CD4-positive, alpha-beta memory T cell (primary cell): ENCODE measurements at regions not wholly inside any gene's neighbourhood (a gene's known extent, or its start where the extent isn't known, plus 50 kb on each side); places are given as distances from the start of the nearest gene placed in this dataset.

Source experiments
- CTCF ChIA-PET: fragments of 350-600 bp; sonication (Branson Sonifier 250); formaldehyde crosslinking; loops from one replicate; lab custom pipeline; 2021; ENCODE audit warnings: inconsistent platforms; ENCODE audit not compliant: partially characterized antibody; lab: Charles Lee
- POLR2A ChIA-PET: fragments of 350-600 bp; sonication (Branson Sonifier 250); formaldehyde crosslinking; loops from one replicate; lab custom pipeline; 2021; ENCODE audit not compliant: partially characterized antibody; lab: Charles Lee
- DNase-seq, 5 donors: peaks; one replicate each; pipeline versions ENCODE4 v3.0.0 to v3.0.0-alpha.2; 2020 to 2022; ENCODE audit warnings: mixed read lengths in 1 of 5
- H3K27ac ChIP-seq: one replicate; pipeline ENCODE4 v1.7.0; 2013; ENCODE audit warnings: low read depth, low read length
- H3K27me3 ChIP-seq: 2 replicates; pipeline ENCODE4 v1.7.0; 2013; ENCODE audit warnings: mild to moderate bottlenecking, low read length, moderate library complexity; ENCODE audit not compliant: insufficient read depth
- H3K36me3 ChIP-seq: 2 replicates; pipeline ENCODE4 v1.7.0; 2013; ENCODE audit warnings: mild to moderate bottlenecking, low read length, moderate library complexity; ENCODE audit not compliant: insufficient read depth
- H3K4me1 ChIP-seq: 2 replicates; pipeline ENCODE4 v1.7.0; 2013; ENCODE audit warnings: mild to moderate bottlenecking, low read length, moderate library complexity; ENCODE audit not compliant: insufficient read depth
- H3K4me3 ChIP-seq, 2 donors: one replicate each; pipeline ENCODE4 v1.7.0; 2013; ENCODE audit warnings: low read length in 2 of 2, mild to moderate bottlenecking in 1 of 2
- H3K9me3 ChIP-seq, 2 donors: one replicate each; pipeline ENCODE4 v1.7.0; 2013; ENCODE audit warnings: low read length in 2 of 2, control low read depth in 1 of 2; ENCODE audit not compliant: control insufficient read depth in 1 of 2
- H3K27ac Mint-ChIP-seq, 7 donors: one replicate each; pipeline ENCODE4 v1.8.0; 2020 to 2021; ENCODE audit warnings: mixed read lengths in 7 of 7, mild to moderate bottlenecking in 6 of 7, inconsistent platforms in 3 of 7, moderate library complexity in 3 of 7
- H3K27me3 Mint-ChIP-seq, 2 donors: one replicate each; pipeline ENCODE4 v1.8.0; 2020 to 2021; ENCODE audit warnings: mixed read lengths in 2 of 2
- H3K36me3 Mint-ChIP-seq, 2 donors: one replicate each; pipeline ENCODE4 v1.8.0; 2020 to 2021; ENCODE audit warnings: mixed read lengths in 2 of 2, inconsistent platforms in 1 of 2, mild to moderate bottlenecking in 1 of 2
- H3K4me1 Mint-ChIP-seq, 4 donors: one replicate each; pipeline ENCODE4 v1.8.0; 2020 to 2021; ENCODE audit warnings: mixed read lengths in 4 of 4, mild to moderate bottlenecking in 1 of 4
- H3K4me3 Mint-ChIP-seq, 8 donors: one replicate each; pipeline ENCODE4 v1.8.0; 2020 to 2021; ENCODE audit warnings: mixed read lengths in 8 of 8, mild to moderate bottlenecking in 7 of 8, moderate library complexity in 6 of 8, inconsistent platforms in 3 of 8
- H3K9me3 Mint-ChIP-seq, 8 donors: one replicate each; pipeline ENCODE4 v1.8.0; 2020 to 2021; ENCODE audit warnings: mixed read lengths in 8 of 8, mild to moderate bottlenecking in 5 of 8, inconsistent platforms in 3 of 8, moderate library complexity in 1 of 8
- intact Hi-C: fragments of 100-400 bp; cut with micrococcal nuclease; formaldehyde crosslinking; loops from one replicate; pipeline ENCODE4 v1.15.1; 2023

DNA sequence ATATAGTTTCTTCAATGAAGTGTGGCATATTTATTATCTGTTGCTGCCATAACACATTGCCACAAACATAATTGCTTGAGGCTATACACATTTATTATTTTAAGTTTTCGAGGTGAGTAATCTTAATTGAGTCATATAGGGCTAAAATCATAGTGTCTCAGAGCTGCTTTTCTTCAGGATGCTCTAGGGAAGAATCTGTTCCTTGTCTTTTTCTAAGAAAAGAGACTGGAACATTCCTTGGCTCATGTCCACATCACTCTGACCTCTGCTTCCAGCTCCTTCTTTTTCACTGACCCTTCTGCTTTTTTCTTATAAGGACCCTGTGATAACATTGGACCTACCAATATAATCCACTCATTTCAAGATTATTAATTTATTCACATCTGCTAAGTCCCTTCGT, 632.4 kb upstream of the TYRP1 start:
- Mint-ChIP-seq H3K4me1 (no peaks in the 10 kb centered on the region), H3K27me3 (no peaks in the 10 kb centered on the region), H3K36me3 (no peaks in the 10 kb centered on the region), H3K9me3 (peaks cover 3 to 36% (median 28%) of the 10 kb centered on the region in 8 donors), H3K27ac (no peak overlapping the region), H3K4me3 (no peak overlapping the region)
- DNase-seq = no peak
- ChIA-PET POLR2A (no interaction called here), CTCF (no interaction called here)
- Histone ChIP-seq H3K27me3 (no peaks in the 10 kb centered on the region), H3K9me3 (no peaks in the 10 kb centered on the region), H3K36me3 (no peaks in the 10 kb centered on the region), H3K4me1 (no peaks in the 10 kb centered on the region), H3K27ac (no peak overlapping the region), H3K4me3 (no peak overlapping the region)
- intact Hi-C loops = no loop called here

DNA sequence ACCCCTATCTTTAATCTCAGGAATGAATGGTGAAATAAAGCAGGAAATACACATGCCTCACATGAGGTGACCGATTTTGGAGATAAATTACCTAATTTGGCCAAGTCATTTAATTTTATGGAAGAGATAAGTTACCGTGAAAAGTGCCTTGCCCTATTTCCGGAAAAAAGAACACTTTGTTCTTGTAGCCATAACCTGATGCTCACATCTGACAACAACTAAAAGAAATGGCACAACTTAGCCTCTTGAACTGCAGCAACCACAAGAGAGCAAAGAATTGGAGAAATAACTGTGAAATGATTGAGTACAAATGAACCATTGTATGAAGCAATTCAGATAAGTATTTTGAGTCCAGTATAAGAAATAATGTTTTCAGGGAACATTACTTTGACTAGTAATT, 628.1 kb upstream of the TYRP1 start:
- ChIA-PET POLR2A (no interaction called here), CTCF (no interaction called here)
- DNase-seq = no peak
- Mint-ChIP-seq H3K27ac (no peak overlapping the region), H3K9me3 (peaks cover 2 to 30% (median 18%) of the 10 kb centered on the region in 8 donors), H3K27me3 (no peaks in the 10 kb centered on the region), H3K4me3 (no peak overlapping the region), H3K36me3 (no peaks in the 10 kb centered on the region), H3K4me1 (no peaks in the 10 kb centered on the region)
- H3K4me1 ChIP-seq = no peaks in the 10 kb centered on the region
- no peaks in the 10 kb centered on the region for H3K27me3 ChIP-seq
- intact Hi-C loops = no loop called here
- no peaks in the 10 kb centered on the region for H3K36me3 ChIP-seq
- H3K4me3 ChIP-seq = no peak overlapping the region
- H3K27ac ChIP-seq = no peak overlapping the region
- no peaks in the 10 kb centered on the region for H3K9me3 ChIP-seq

DNA sequence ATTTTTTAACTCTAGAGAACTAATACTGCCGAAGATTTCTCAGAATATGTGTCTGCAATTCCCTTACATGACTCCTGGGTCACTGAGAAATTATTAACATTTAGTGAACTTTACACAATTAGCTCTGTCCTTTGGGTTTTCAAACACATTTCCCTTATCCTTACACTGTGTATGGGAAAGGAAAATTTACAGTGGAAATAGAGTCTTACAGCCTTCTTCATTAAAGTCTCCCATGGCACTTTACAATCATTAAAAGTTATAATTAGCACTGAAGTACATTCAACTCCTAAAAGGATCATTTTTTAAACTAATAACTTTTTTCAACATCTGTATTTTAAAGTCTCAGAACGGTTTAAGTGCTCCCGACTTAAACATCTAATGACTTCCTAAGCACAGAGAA, 627.5 kb upstream of the TYRP1 start:
- H3K9me3 Mint-ChIP-seq = peaks cover 2 to 31% (median 18%) of the 10 kb centered on the region in 8 donors
- intact Hi-C loops = no loop called here
- CTCF ChIA-PET = no interaction called here

DNA sequence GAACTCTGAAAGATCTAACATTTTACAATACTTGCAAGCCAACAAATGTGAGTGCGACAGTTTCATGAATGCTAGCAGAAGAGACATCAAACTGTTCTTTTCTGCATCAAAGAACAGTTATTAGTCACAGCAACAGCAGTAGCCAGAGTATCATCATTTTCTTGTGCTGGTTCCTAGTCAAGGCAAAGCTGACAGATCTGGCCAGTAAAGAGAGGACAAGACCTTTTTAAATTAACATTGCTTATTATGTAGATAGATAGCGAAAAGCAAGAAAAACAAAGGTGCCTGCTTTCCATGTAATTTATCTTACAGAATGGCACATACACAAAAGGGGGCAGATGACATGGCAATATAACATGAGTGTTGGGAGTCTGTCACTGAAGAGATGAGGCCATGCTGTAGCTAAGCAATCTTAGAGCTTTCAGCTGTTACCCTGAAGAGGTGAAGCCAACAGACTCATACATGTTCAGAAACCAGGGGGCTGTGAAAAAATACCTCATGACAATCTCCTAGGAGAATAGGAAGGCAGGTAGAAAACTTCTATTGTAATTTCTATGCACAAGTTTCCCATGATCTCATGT, 626.6 kb upstream of the TYRP1 start:
- H3K4me3 Mint-ChIP-seq = no peak overlapping the region
- no peaks in the 10 kb centered on the region for H3K9me3 ChIP-seq
- no peaks in the 10 kb centered on the region for H3K36me3 ChIP-seq
- H3K36me3 Mint-ChIP-seq = no peaks in the 10 kb centered on the region
- CTCF ChIA-PET = no interaction called here
- H3K9me3 Mint-ChIP-seq = peaks cover 0 to 30% (median 15%) of the 10 kb centered on the region in 8 donors
- no peaks in the 10 kb centered on the region for H3K4me1 Mint-ChIP-seq
- POLR2A ChIA-PET = no interaction called here
- H3K27me3 ChIP-seq = no peaks in the 10 kb centered on the region
- intact Hi-C loops = no loop called here
- no peak overlapping the region for H3K4me3 ChIP-seq
- no peak overlapping the region for H3K27ac Mint-ChIP-seq
- H3K4me1 ChIP-seq = no peaks in the 10 kb centered on the region
- H3K27ac ChIP-seq = no peak overlapping the region
- no peak for DNase-seq
- no peaks in the 10 kb centered on the region for H3K27me3 Mint-ChIP-seq

More for the DNA sequence above, 627.5 kb upstream of the TYRP1 start:
- no peak for DNase-seq
- Histone ChIP-seq H3K4me3 (no peak overlapping the region), H3K4me1 (no peaks in the 10 kb centered on the region), H3K27ac (no peak overlapping the region), H3K9me3 (no peaks in the 10 kb centered on the region), H3K36me3 (no peaks in the 10 kb centered on the region), H3K27me3 (no peaks in the 10 kb centered on the region)
- Mint-ChIP-seq H3K4me3 (no peak overlapping the region), H3K36me3 (no peaks in the 10 kb centered on the region), H3K27me3 (no peaks in the 10 kb centered on the region), H3K27ac (no peak overlapping the region), H3K4me1 (no peaks in the 10 kb centered on the region)
- POLR2A ChIA-PET = no interaction called here

DNA sequence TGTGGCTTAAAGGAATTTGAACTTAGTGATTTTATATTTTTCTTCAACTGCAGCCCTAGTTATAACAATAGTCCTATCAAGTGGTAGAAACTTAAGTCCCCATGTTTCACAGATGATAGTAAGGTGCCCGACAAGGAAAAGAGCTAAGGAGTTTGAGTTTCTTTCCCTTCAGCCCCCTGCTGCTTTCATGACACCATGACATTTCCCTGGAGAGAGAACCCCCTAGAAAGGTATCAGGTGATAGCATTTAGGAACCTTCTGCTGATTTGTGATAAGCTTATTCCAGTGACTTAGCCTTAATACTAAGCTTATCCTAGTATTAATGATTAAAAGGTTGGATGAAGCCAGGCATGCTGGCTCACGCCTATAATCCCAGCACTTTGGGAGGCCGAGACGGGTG, 623.8 kb upstream of the TYRP1 start:
- Histone ChIP-seq H3K27ac (no peak overlapping the region), H3K4me1 (no peaks in the 10 kb centered on the region), H3K27me3 (no peaks in the 10 kb centered on the region), H3K4me3 (no peak overlapping the region), H3K9me3 (no peaks in the 10 kb centered on the region), H3K36me3 (no peaks in the 10 kb centered on the region)
- Mint-ChIP-seq H3K4me3 (no peak overlapping the region), H3K27ac (no peak overlapping the region), H3K9me3 (peaks cover 0 to 30% (median 20%) of the 10 kb centered on the region in 8 donors), H3K4me1 (peaks cover 0 to 1% (median 0%) of the 10 kb centered on the region in 4 donors), H3K36me3 (no peaks in the 10 kb centered on the region), H3K27me3 (no peaks in the 10 kb centered on the region)
- DNase-seq = no peak
- CTCF ChIA-PET = no interaction called here
- POLR2A ChIA-PET = no interaction called here
- intact Hi-C loops = no loop called here

DNA sequence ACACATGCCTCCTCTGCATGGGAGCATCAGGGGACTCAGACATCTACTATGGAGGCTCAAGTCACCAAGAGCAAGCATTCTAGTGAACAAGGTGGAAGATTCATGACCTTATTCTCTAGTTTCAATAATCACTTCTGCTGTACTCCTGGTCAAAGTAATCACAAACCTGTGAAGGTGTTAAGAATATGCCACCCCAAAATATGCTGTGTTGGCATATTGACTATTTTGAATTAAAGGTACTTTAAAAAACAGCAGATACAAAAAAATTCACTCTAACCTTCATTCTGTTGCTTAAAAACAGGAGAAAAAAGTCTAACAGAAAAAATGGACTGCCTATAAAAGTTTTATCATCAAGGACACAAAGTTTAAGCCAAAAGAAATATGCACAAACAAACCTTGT, 607.8 kb upstream of the TYRP1 start:
- H3K36me3 ChIP-seq = no peaks in the 10 kb centered on the region
- no peak overlapping the region for H3K4me3 ChIP-seq
- peak overlapping the region in 1 of 7 donors; percentile 59 for H3K27ac Mint-ChIP-seq
- H3K27ac ChIP-seq = no peak overlapping the region
- H3K4me3 Mint-ChIP-seq = no peak overlapping the region
- DNase-seq = no peak
- no peaks in the 10 kb centered on the region for H3K4me1 Mint-ChIP-seq
- intact Hi-C loops = no loop called here
- no peaks in the 10 kb centered on the region for H3K27me3 Mint-ChIP-seq
- H3K9me3 Mint-ChIP-seq = peaks cover 3 to 50% (median 30%) of the 10 kb centered on the region in 8 donors
- POLR2A ChIA-PET = no interaction called here
- no peaks in the 10 kb centered on the region for H3K4me1 ChIP-seq
- H3K36me3 Mint-ChIP-seq = no peaks in the 10 kb centered on the region
- CTCF ChIA-PET = no interaction called here
- H3K27me3 ChIP-seq = no peaks in the 10 kb centered on the region
- peaks cover 0 to under 1% of the 10 kb centered on the region in 2 donors for H3K9me3 ChIP-seq

DNA sequence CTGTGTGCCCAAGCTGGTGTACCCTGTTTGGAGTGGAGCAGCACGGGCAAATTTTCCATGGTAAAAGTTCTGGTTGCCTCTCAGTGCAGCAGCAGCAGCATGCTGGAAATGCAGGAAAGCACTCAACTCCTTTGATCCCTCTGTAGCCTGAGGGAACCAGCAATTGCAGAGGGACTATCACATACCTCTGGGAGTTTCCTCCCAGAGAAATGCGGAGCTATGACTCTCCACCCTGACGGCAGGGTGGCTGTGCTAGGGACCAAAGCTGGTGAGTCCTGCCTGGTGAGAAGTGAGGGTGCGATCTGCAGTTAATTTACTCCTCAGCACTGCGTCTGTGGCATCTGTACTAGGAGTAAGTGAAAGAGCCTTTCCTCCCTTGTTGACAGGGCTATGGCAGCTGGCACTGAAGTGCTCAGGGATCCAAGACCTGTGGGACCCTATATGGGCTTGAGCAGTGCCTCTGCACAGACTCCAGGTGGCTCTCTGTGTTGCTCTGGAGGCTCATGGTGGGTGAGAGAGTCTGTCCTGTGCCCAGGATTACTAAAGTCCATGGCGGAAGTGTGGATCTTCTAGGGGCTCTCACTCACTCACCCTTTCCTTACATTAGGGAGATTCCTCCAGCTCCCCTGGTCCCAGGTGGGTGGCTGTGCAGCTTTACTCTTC, 601.2 kb upstream of the TYRP1 start:
- intact Hi-C loops = no loop called here

More for the DNA sequence above, 601.2 kb upstream of the TYRP1 start:
- ChIA-PET POLR2A (no interaction called here), CTCF (no interaction called here)
- Mint-ChIP-seq H3K27ac (no peak overlapping the region), H3K4me3 (no peak overlapping the region), H3K9me3 (peaks cover 3 to 55% (median 30%) of the 10 kb centered on the region in 8 donors), H3K27me3 (no peaks in the 10 kb centered on the region), H3K4me1 (no peaks in the 10 kb centered on the region), H3K36me3 (no peaks in the 10 kb centered on the region)
- Histone ChIP-seq H3K4me1 (no peaks in the 10 kb centered on the region), H3K27me3 (no peaks in the 10 kb centered on the region), H3K9me3 (peaks cover 0 to 11% of the 10 kb centered on the region in 2 donors), H3K27ac (no peak overlapping the region), H3K4me3 (no peak overlapping the region), H3K36me3 (no peaks in the 10 kb centered on the region)
- DNase-seq = no peak
